PC-3 (cell line): ENCODE measurements at regions not wholly inside any gene's neighbourhood (a gene's known extent, or its start where the extent isn't known, plus 50 kb on each side); places are given as distances from the start of the nearest gene placed in this dataset.

Experiments
- EZH2 ChIP-seq: fragments of 300-600 bp; sonication (generic); IDR thresholded peaks from one replicate; pipeline ENCODE4 v1.6.1; 2017; ENCODE audit warnings: antibody characterized with exemption, mild to moderate bottlenecking, low read length; ENCODE audit not compliant: unreplicated experiment
- EZH2phosphoT487 ChIP-seq: fragments of 300-600 bp; sonication (generic); IDR thresholded peaks from 2 replicates; pipeline ENCODE4 v1.6.1; 2018; ENCODE audit warnings: mild to moderate bottlenecking, antibody characterized with exemption, low read length, borderline replicate concordance
- TF ChIP-seq, protein P1 (sequence below): fragments of 300-600 bp; sonication (generic); conservative IDR thresholded peaks from 2 replicates; pipeline ENCODE4 v1.5.1; 2017; ENCODE audit warnings: antibody characterized with exemption, low read depth, mild to moderate bottlenecking, low read length

DNA sequence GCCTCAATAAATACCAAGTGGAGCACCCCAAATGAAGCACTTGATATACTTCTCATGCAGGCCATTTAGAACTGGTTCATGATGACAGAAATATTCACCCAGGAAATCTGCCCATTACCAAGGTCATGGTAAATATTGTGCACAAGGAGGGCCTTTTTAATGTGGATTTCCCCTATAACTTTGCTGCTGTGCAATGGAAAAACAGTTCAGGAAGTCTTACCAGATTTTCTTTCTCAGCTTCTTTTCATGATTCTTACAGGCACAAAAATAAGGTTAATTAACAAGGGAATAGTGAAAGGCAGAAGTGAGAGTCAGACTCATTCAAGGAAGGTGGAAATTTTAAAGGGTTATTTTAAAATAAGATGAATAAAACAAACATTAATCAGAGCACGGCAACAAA is 904.3 kb upstream of the GRIA3 start:
- TF ChIP-seq, protein P1, sequence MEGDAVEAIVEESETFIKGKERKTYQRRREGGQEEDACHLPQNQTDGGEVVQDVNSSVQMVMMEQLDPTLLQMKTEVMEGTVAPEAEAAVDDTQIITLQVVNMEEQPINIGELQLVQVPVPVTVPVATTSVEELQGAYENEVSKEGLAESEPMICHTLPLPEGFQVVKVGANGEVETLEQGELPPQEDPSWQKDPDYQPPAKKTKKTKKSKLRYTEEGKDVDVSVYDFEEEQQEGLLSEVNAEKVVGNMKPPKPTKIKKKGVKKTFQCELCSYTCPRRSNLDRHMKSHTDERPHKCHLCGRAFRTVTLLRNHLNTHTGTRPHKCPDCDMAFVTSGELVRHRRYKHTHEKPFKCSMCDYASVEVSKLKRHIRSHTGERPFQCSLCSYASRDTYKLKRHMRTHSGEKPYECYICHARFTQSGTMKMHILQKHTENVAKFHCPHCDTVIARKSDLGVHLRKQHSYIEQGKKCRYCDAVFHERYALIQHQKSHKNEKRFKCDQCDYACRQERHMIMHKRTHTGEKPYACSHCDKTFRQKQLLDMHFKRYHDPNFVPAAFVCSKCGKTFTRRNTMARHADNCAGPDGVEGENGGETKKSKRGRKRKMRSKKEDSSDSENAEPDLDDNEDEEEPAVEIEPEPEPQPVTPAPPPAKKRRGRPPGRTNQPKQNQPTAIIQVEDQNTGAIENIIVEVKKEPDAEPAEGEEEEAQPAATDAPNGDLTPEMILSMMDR, result no peak
- no peak for TF ChIP-seq EZH2
- TF ChIP-seq EZH2phosphoT487, result no peak
